ENCODE measurements at regions not wholly inside any gene's neighbourhood (a gene's known extent, or its start where the extent isn't known, plus 50 kb on each side); places are given as distances from the start of the nearest gene placed in this dataset.

GRCh38 chr2:81195774-81196382 lies 891.3 kb upstream of the LRRTM1 start:
- no peak overlapping the region for H3K9ac ChIP-seq (ENCODE audit: low read length)
- no peaks in the 10 kb centered on the region for H3K9me3 ChIP-seq (ENCODE audit: control insufficient read depth, low read length)
- no peaks in the 10 kb centered on the region for H3K27me3 ChIP-seq (replicated peaks; ENCODE audit: control insufficient read depth, insufficient read depth, low read length)
- DNase-seq (ENCODE audit: low read depth) = no peak
- H3K4me3 ChIP-seq (ENCODE audit: low read length) = no peak overlapping the region
- no peaks in the 10 kb centered on the region for H3K36me3 ChIP-seq (ENCODE audit: control insufficient read depth, insufficient read depth, low read length, severe bottlenecking)
- no peaks in the 10 kb centered on the region for H3K4me1 ChIP-seq (ENCODE audit: control insufficient read depth, insufficient read depth, low read length)

GRCh38 chr2:81195017-81195773 lies 890.6 kb upstream of the LRRTM1 start:
- no peaks in the 10 kb centered on the region for H3K27me3 ChIP-seq (replicated peaks; ENCODE audit: control insufficient read depth, insufficient read depth, low read length)
- no peaks in the 10 kb centered on the region for H3K9me3 ChIP-seq (ENCODE audit: control insufficient read depth, low read length)
- H3K36me3 ChIP-seq (ENCODE audit: control insufficient read depth, insufficient read depth, low read length, severe bottlenecking) = no peaks in the 10 kb centered on the region
- H3K9ac ChIP-seq (ENCODE audit: low read length) = no peak overlapping the region
- no peak overlapping the region for H3K4me3 ChIP-seq (ENCODE audit: low read length)
- DNase-seq (ENCODE audit: low read depth) = no peak
- no peaks in the 10 kb centered on the region for H3K4me1 ChIP-seq (ENCODE audit: control insufficient read depth, insufficient read depth, low read length)

GRCh38 chr2:81194581-81194980 lies 890.0 kb upstream of the LRRTM1 start:
- Histone ChIP-seq H3K4me1 (ENCODE audit: control insufficient read depth, insufficient read depth, low read length) (no peaks in the 10 kb centered on the region), H3K27me3 (replicated peaks; ENCODE audit: control insufficient read depth, insufficient read depth, low read length) (no peaks in the 10 kb centered on the region), H3K4me3 (ENCODE audit: low read length) (no peak overlapping the region), H3K9ac (ENCODE audit: low read length) (no peak overlapping the region), H3K36me3 (ENCODE audit: control insufficient read depth, insufficient read depth, low read length, severe bottlenecking) (no peaks in the 10 kb centered on the region), H3K9me3 (ENCODE audit: control insufficient read depth, low read length) (no peaks in the 10 kb centered on the region)
- no peak for DNase-seq (ENCODE audit: low read depth)

- Histone ChIP-seq H3K27me3 (replicated peaks; ENCODE audit: control insufficient read depth, insufficient read depth, low read length) (no peaks in the 10 kb centered on the region), H3K4me1 (ENCODE audit: control insufficient read depth, insufficient read depth, low read length) (no peaks in the 10 kb centered on the region), H3K36me3 (ENCODE audit: control insufficient read depth, insufficient read depth, low read length, severe bottlenecking) (no peaks in the 10 kb centered on the region), H3K9ac (ENCODE audit: low read length) (no peak overlapping the region), H3K4me3 (ENCODE audit: low read length) (no peak overlapping the region), H3K9me3 (ENCODE audit: control insufficient read depth, low read length) (no peaks in the 10 kb centered on the region)
- no peak for DNase-seq (ENCODE audit: low read depth)
These were observed 889.6 kb upstream of the LRRTM1 start for GRCh38 chr2:81194176-81194575.

- H3K36me3 ChIP-seq (ENCODE audit: control insufficient read depth, insufficient read depth, low read length, severe bottlenecking) = no peaks in the 10 kb centered on the region
- DNase-seq (ENCODE audit: low read depth) = no peak
- H3K4me1 ChIP-seq (ENCODE audit: control insufficient read depth, insufficient read depth, low read length) = no peaks in the 10 kb centered on the region
- no peak overlapping the region for H3K4me3 ChIP-seq (ENCODE audit: low read length)
- H3K9me3 ChIP-seq (ENCODE audit: control insufficient read depth, low read length) = peaks cover 3% of the 10 kb centered on the region
- no peak overlapping the region for H3K9ac ChIP-seq (ENCODE audit: low read length)
- H3K27me3 ChIP-seq (replicated peaks; ENCODE audit: control insufficient read depth, insufficient read depth, low read length) = no peaks in the 10 kb centered on the region
These were observed 877.3 kb upstream of the LRRTM1 start for GRCh38 chr2:81181845-81182244.

GRCh38 chr2:81171447-81171846 lies 866.9 kb upstream of the LRRTM1 start:
- Histone ChIP-seq H3K4me3 (ENCODE audit: low read length) (no peak overlapping the region), H3K36me3 (ENCODE audit: control insufficient read depth, insufficient read depth, low read length, severe bottlenecking) (no peaks in the 10 kb centered on the region), H3K9me3 (ENCODE audit: control insufficient read depth, low read length) (no peaks in the 10 kb centered on the region), H3K9ac (ENCODE audit: low read length) (no peak overlapping the region), H3K4me1 (ENCODE audit: control insufficient read depth, insufficient read depth, low read length) (no peaks in the 10 kb centered on the region), H3K27me3 (replicated peaks; ENCODE audit: control insufficient read depth, insufficient read depth, low read length) (no peaks in the 10 kb centered on the region)
- DNase-seq (ENCODE audit: low read depth) = no peak

GRCh38 chr2:81163583-81163982 lies 859.0 kb upstream of the LRRTM1 start:
- Histone ChIP-seq H3K36me3 (ENCODE audit: control insufficient read depth, insufficient read depth, low read length, severe bottlenecking) (no peaks in the 10 kb centered on the region), H3K9me3 (ENCODE audit: control insufficient read depth, low read length) (no peaks in the 10 kb centered on the region), H3K27me3 (replicated peaks; ENCODE audit: control insufficient read depth, insufficient read depth, low read length) (no peaks in the 10 kb centered on the region), H3K4me1 (ENCODE audit: control insufficient read depth, insufficient read depth, low read length) (no peaks in the 10 kb centered on the region), H3K9ac (ENCODE audit: low read length) (no peak overlapping the region), H3K4me3 (ENCODE audit: low read length) (no peak overlapping the region)
- no peak for DNase-seq (ENCODE audit: low read depth)

- no peak overlapping the region for H3K9ac ChIP-seq (ENCODE audit: low read length)
- H3K4me3 ChIP-seq (ENCODE audit: low read length) = no peak overlapping the region
- no peaks in the 10 kb centered on the region for H3K27me3 ChIP-seq (replicated peaks; ENCODE audit: control insufficient read depth, insufficient read depth, low read length)
- DNase-seq (ENCODE audit: low read depth) = no peak
- no peaks in the 10 kb centered on the region for H3K36me3 ChIP-seq (ENCODE audit: control insufficient read depth, insufficient read depth, low read length, severe bottlenecking)
- H3K9me3 ChIP-seq (ENCODE audit: control insufficient read depth, low read length) = no peaks in the 10 kb centered on the region
- H3K4me1 ChIP-seq (ENCODE audit: control insufficient read depth, insufficient read depth, low read length) = no peaks in the 10 kb centered on the region
These were observed 854.0 kb upstream of the LRRTM1 start for GRCh38 chr2:81158505-81158904.

- Histone ChIP-seq H3K36me3 (ENCODE audit: control insufficient read depth, insufficient read depth, low read length, severe bottlenecking) (no peaks in the 10 kb centered on the region), H3K27me3 (replicated peaks; ENCODE audit: control insufficient read depth, insufficient read depth, low read length) (no peaks in the 10 kb centered on the region), H3K4me1 (ENCODE audit: control insufficient read depth, insufficient read depth, low read length) (no peaks in the 10 kb centered on the region), H3K9ac (ENCODE audit: low read length) (no peak overlapping the region), H3K9me3 (ENCODE audit: control insufficient read depth, low read length) (no peaks in the 10 kb centered on the region), H3K4me3 (ENCODE audit: low read length) (no peak overlapping the region)
- no peak for DNase-seq (ENCODE audit: low read depth)
These were observed 843.8 kb upstream of the LRRTM1 start for GRCh38 chr2:81148323-81148722.

GRCh38 chr2:81136296-81136695 lies 831.7 kb upstream of the LRRTM1 start:
- no peaks in the 10 kb centered on the region for H3K4me1 ChIP-seq (ENCODE audit: control insufficient read depth, insufficient read depth, low read length)
- H3K9me3 ChIP-seq (ENCODE audit: control insufficient read depth, low read length) = peaks cover 22% of the 10 kb centered on the region
- H3K9ac ChIP-seq (ENCODE audit: low read length) = no peak overlapping the region
- H3K4me3 ChIP-seq (ENCODE audit: low read length) = no peak overlapping the region
- H3K36me3 ChIP-seq (ENCODE audit: control insufficient read depth, insufficient read depth, low read length, severe bottlenecking) = no peaks in the 10 kb centered on the region
- no peak for DNase-seq (ENCODE audit: low read depth)
- no peaks in the 10 kb centered on the region for H3K27me3 ChIP-seq (replicated peaks; ENCODE audit: control insufficient read depth, insufficient read depth, low read length)

- H3K27me3 ChIP-seq (replicated peaks; ENCODE audit: control insufficient read depth, insufficient read depth, low read length) = no peaks in the 10 kb centered on the region
- DNase-seq (ENCODE audit: low read depth) = no peak
- H3K9ac ChIP-seq (ENCODE audit: low read length) = no peak overlapping the region
- H3K36me3 ChIP-seq (ENCODE audit: control insufficient read depth, insufficient read depth, low read length, severe bottlenecking) = no peaks in the 10 kb centered on the region
- no peak overlapping the region for H3K4me3 ChIP-seq (ENCODE audit: low read length)
- no peaks in the 10 kb centered on the region for H3K9me3 ChIP-seq (ENCODE audit: control insufficient read depth, low read length)
- no peaks in the 10 kb centered on the region for H3K4me1 ChIP-seq (ENCODE audit: control insufficient read depth, insufficient read depth, low read length)
These were observed 792.8 kb upstream of the LRRTM1 start for GRCh38 chr2:81097361-81097760.

GRCh38 chr2:81093031-81093430 lies 788.5 kb upstream of the LRRTM1 start:
- Histone ChIP-seq H3K9me3 (ENCODE audit: control insufficient read depth, low read length) (no peaks in the 10 kb centered on the region), H3K4me1 (ENCODE audit: control insufficient read depth, insufficient read depth, low read length) (no peaks in the 10 kb centered on the region), H3K4me3 (ENCODE audit: low read length) (no peak overlapping the region), H3K9ac (ENCODE audit: low read length) (no peak overlapping the region), H3K27me3 (replicated peaks; ENCODE audit: control insufficient read depth, insufficient read depth, low read length) (no peaks in the 10 kb centered on the region), H3K36me3 (ENCODE audit: control insufficient read depth, insufficient read depth, low read length, severe bottlenecking) (no peaks in the 10 kb centered on the region)
- no peak for DNase-seq (ENCODE audit: low read depth)
